GM18517 (cell line): ENCODE measurements at regions not wholly inside any gene's neighbourhood (a gene's known extent, or its start where the extent isn't known, plus 50 kb on each side); places are given as distances from the start of the nearest gene placed in this dataset.

Source experiments
- ATAC-seq: cut with Tn5 transposase; IDR thresholded peaks from one replicate; pipeline ENCODE4 v1.9.1; 2021; ENCODE audit warnings: mild to moderate bottlenecking, moderate library complexity; ENCODE audit not compliant: unreplicated experiment

GRCh38 chr1:209041927-209042326 is 541.6 kb upstream of the CAMK1G start:
- no peak for ATAC-seq

GRCh38 chr1:209042413-209042812 is 541.1 kb upstream of the CAMK1G start:
- no peak for ATAC-seq

- ATAC-seq, result no peak
Measured at GRCh38 chr1:209045331-209046057, 538.0 kb upstream of the CAMK1G start.

GRCh38 chr1:209046058-209046417 is 537.5 kb upstream of the CAMK1G start:
- no peak for ATAC-seq

GRCh38 chr1:209046935-209047334 is 536.6 kb upstream of the CAMK1G start:
- ATAC-seq, result no peak

GRCh38 chr1:209048941-209049669 is 534.4 kb upstream of the CAMK1G start:
- no peak for ATAC-seq

- no peak for ATAC-seq
Measured at GRCh38 chr1:209051570-209051969, 531.9 kb upstream of the CAMK1G start.

GRCh38 chr1:209053587-209053986 is 529.9 kb upstream of the CAMK1G start:
- ATAC-seq, result no peak

- no peak for ATAC-seq
Measured at GRCh38 chr1:209057083-209057482, 526.4 kb upstream of the CAMK1G start.

GRCh38 chr1:209057901-209058300 is 525.6 kb upstream of the CAMK1G start:
- ATAC-seq, result no peak

- ATAC-seq, result no peak
Measured at GRCh38 chr1:209059376-209059775, 524.1 kb upstream of the CAMK1G start.

GRCh38 chr1:209059981-209060380 is 523.5 kb upstream of the CAMK1G start:
- ATAC-seq, result no peak

- ATAC-seq, result no peak
Measured at GRCh38 chr1:209062081-209062620, 521.4 kb upstream of the CAMK1G start.

- no peak for ATAC-seq
Measured at GRCh38 chr1:209062863-209063262, 520.7 kb upstream of the CAMK1G start.

- no peak for ATAC-seq
Measured at GRCh38 chr1:209063767-209064659, 519.5 kb upstream of the CAMK1G start.

- no peak for ATAC-seq
Measured at GRCh38 chr1:209064850-209065706, 518.4 kb upstream of the CAMK1G start.

GRCh38 chr1:209072481-209072880 is 511.0 kb upstream of the CAMK1G start:
- no peak for ATAC-seq

GRCh38 chr1:209073879-209074278 is 509.6 kb upstream of the CAMK1G start:
- no peak for ATAC-seq

- no peak for ATAC-seq
Measured at GRCh38 chr1:209074575-209075250, 508.8 kb upstream of the CAMK1G start.

GRCh38 chr1:209076688-209077087 is 506.8 kb upstream of the CAMK1G start:
- no peak for ATAC-seq
